ES-I3 (cell line): ENCODE measurements at regions not wholly inside any gene's neighbourhood (a gene's known extent, or its start where the extent isn't known, plus 50 kb on each side); places are given as distances from the start of the nearest gene placed in this dataset.

Experiments
- H3K36me3 ChIP-seq: 2 replicates; pipeline ENCODE4 v1.6.1; 2013; ENCODE audit warnings: mild to moderate bottlenecking, low read length, control low read depth, moderate library complexity; ENCODE audit not compliant: insufficient read depth
- H3K4me1 ChIP-seq: 2 replicates; pipeline ENCODE4 v1.6.1; 2013; ENCODE audit warnings: mild to moderate bottlenecking, control low read depth, low read length; ENCODE audit not compliant: insufficient read depth
- H3K9ac ChIP-seq: 2 replicates; pipeline ENCODE4 v1.6.1; 2013; ENCODE audit warnings: low read depth, mild to moderate bottlenecking, low read length, moderate library complexity
- H3K9me3 ChIP-seq: 2 replicates; pipeline ENCODE4 v1.6.1; 2013; ENCODE audit warnings: mild to moderate bottlenecking, low read length, moderate library complexity; ENCODE audit not compliant: control insufficient read depth, insufficient read depth

DNA sequence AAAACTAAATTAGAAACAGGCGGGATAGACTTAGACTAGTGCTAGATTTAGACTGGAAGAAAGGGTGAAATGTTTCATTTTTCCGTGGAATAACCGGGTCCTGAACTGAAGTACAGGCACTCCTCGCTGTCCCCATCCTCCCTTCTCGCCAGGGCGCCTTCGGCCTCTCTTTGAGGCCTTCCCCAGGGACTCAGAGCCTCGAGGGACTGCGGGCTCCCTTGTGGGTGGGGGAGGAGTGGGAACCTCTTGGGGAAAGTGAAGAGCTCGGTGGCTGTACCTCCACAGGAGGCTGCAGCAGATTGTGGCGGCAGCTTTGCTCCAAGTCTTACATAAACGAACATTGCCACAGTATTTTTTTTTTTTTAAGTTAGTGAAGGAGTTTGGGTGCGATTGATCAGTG, 1988.8 kb upstream of the FLRT2 start:
- Histone ChIP-seq H3K36me3 (no peaks in the 10 kb centered on the region), H3K4me1 (no peaks in the 10 kb centered on the region), H3K9me3 (no peaks in the 10 kb centered on the region), H3K9ac (no peak overlapping the region)

GRCh38 chr14:83548061-83548839, 1981.7 kb upstream of the FLRT2 start:
- no peaks in the 10 kb centered on the region for H3K4me1 ChIP-seq
- H3K9ac ChIP-seq = no peak overlapping the region
- H3K36me3 ChIP-seq = no peaks in the 10 kb centered on the region
- no peaks in the 10 kb centered on the region for H3K9me3 ChIP-seq

- H3K9ac ChIP-seq = no peak overlapping the region
- no peaks in the 10 kb centered on the region for H3K36me3 ChIP-seq
- no peaks in the 10 kb centered on the region for H3K4me1 ChIP-seq
- no peaks in the 10 kb centered on the region for H3K9me3 ChIP-seq
Measured at GRCh38 chr14:83556065-83556464, 1973.9 kb upstream of the FLRT2 start.

- Histone ChIP-seq H3K9ac (no peak overlapping the region), H3K9me3 (no peaks in the 10 kb centered on the region), H3K4me1 (no peaks in the 10 kb centered on the region), H3K36me3 (no peaks in the 10 kb centered on the region)
Measured at GRCh38 chr14:83556746-83557453, 1973.0 kb upstream of the FLRT2 start.

- no peak overlapping the region for H3K9ac ChIP-seq
- H3K36me3 ChIP-seq = no peaks in the 10 kb centered on the region
- H3K9me3 ChIP-seq = no peaks in the 10 kb centered on the region
- H3K4me1 ChIP-seq = no peaks in the 10 kb centered on the region
Measured at GRCh38 chr14:83558946-83559345, 1971.0 kb upstream of the FLRT2 start.

DNA sequence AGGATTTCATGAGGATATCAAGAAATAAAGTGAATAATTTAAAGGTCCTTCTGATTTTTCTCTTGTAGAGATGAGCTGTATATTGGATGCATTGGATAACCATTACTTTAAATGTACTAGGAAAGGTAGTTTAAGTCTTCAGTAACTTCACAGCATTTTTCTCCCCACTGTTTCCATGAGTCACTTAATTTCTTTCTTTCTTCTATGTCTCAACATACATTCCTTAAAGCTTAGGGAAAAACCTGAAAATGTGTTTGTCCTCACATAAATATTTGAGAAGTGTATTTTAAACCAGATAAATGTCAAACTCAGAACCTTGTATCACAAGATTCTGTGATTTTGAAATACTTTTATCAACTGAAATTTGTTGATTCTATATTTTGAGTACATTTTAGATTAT, 1970.2 kb upstream of the FLRT2 start:
- no peaks in the 10 kb centered on the region for H3K9me3 ChIP-seq
- no peaks in the 10 kb centered on the region for H3K4me1 ChIP-seq
- H3K9ac ChIP-seq = no peak overlapping the region
- H3K36me3 ChIP-seq = no peaks in the 10 kb centered on the region

- H3K9ac ChIP-seq = no peak overlapping the region
Measured at GRCh38 chr14:83561261-83561660, 1968.7 kb upstream of the FLRT2 start.

GRCh38 chr14:83566567-83566966, 1963.4 kb upstream of the FLRT2 start:
- no peaks in the 10 kb centered on the region for H3K9me3 ChIP-seq
- H3K36me3 ChIP-seq = no peaks in the 10 kb centered on the region
- no peaks in the 10 kb centered on the region for H3K4me1 ChIP-seq
- no peak overlapping the region for H3K9ac ChIP-seq

More at GRCh38 chr14:83561261-83561660, 1968.7 kb upstream of the FLRT2 start:
- Histone ChIP-seq H3K4me1 (no peaks in the 10 kb centered on the region), H3K9me3 (no peaks in the 10 kb centered on the region), H3K36me3 (no peaks in the 10 kb centered on the region)

DNA sequence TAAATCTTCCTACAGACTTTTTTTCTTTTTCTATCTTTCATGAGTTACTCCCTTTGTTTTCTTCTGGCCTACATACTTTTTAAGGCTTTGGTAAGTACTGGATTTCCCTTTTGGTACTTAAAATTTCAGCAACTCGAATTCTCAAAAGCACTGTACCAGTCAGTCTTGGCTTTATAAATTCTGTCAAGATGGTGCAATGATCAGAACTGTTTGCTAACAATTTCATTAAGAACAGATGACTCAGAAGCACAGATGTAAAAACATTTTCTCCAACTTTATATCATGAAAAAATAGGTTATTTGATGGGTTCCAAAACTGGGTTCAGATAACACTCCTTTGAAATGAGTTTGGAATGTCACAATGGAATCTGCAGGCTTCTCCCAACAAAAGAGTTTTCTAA, 1961.8 kb upstream of the FLRT2 start:
- no peaks in the 10 kb centered on the region for H3K36me3 ChIP-seq
- H3K4me1 ChIP-seq = no peaks in the 10 kb centered on the region
- no peaks in the 10 kb centered on the region for H3K9me3 ChIP-seq
- no peak overlapping the region for H3K9ac ChIP-seq

- no peaks in the 10 kb centered on the region for H3K36me3 ChIP-seq
Measured at GRCh38 chr14:83575301-83575700, 1954.6 kb upstream of the FLRT2 start.

DNA sequence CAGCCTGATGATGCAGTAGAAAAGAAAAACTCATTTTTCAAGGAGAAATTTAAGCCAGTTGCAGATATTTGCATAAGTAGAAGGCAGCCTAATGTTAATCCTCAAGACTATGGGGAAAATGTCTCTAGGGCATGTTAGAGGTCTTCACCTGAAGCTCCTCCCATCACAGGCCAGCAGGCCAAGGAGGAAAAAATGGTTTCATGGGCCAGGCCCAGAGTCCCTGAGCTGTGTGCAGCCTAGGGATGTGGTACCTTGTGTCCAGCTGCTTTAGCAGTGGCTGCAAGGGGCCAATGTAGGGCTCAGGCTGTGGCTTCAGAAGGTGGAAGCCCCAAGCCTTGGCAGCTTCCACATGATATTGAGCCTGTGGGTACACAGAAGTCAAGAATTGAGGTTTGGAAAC, 1946.7 kb upstream of the FLRT2 start:
- no peaks in the 10 kb centered on the region for H3K36me3 ChIP-seq
- H3K9me3 ChIP-seq = no peaks in the 10 kb centered on the region
- H3K4me1 ChIP-seq = no peaks in the 10 kb centered on the region
- H3K9ac ChIP-seq = no peak overlapping the region

More at GRCh38 chr14:83575301-83575700, 1954.6 kb upstream of the FLRT2 start:
- Histone ChIP-seq H3K9me3 (no peaks in the 10 kb centered on the region), H3K4me1 (no peaks in the 10 kb centered on the region), H3K9ac (no peak overlapping the region)

- Histone ChIP-seq H3K4me1 (no peaks in the 10 kb centered on the region), H3K36me3 (no peaks in the 10 kb centered on the region), H3K9ac (no peak overlapping the region), H3K9me3 (peaks cover 4% of the 10 kb centered on the region)
Measured at GRCh38 chr14:83594874-83595273, 1935.1 kb upstream of the FLRT2 start.

GRCh38 chr14:83607682-83608081, 1922.3 kb upstream of the FLRT2 start:
- peaks cover 3% of the 10 kb centered on the region; the same call in 1 of the 2 replicates for H3K36me3 ChIP-seq
- no peaks in the 10 kb centered on the region for H3K4me1 ChIP-seq
- H3K9ac ChIP-seq = no peak overlapping the region
- H3K9me3 ChIP-seq = no peaks in the 10 kb centered on the region

GRCh38 chr14:83611491-83611890, 1918.5 kb upstream of the FLRT2 start:
- Histone ChIP-seq H3K4me1 (no peaks in the 10 kb centered on the region), H3K9ac (no peak overlapping the region), H3K36me3 (peaks cover 3% of the 10 kb centered on the region; the same call in 1 of the 2 replicates), H3K9me3 (no peaks in the 10 kb centered on the region)

DNA sequence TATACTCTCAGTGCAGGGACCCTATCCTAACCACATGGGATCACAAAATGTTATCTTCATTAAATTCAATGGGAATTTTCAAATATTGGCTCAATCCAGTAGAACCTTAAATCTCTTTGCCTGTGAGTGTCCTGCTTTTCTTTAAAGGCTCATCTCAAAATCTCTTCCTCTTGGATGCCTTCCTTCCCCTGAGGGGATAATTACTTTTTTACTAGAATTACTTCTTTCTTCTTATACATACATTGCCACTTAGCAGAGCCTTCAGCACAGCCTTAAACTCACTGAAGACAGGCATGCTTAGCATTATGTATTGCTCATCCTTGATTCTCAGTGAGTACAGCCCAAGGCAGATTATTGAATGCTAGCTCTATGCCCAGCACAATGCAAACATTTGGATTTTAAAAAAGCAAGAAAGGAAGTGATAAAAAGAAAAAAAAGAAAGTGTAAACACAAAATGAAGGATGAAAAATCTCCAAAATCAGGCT, 1918.0 kb upstream of the FLRT2 start:
- H3K9me3 ChIP-seq = no peaks in the 10 kb centered on the region
- no peaks in the 10 kb centered on the region for H3K4me1 ChIP-seq
- H3K9ac ChIP-seq = no peak overlapping the region
- peaks cover 3% of the 10 kb centered on the region; the same call in 1 of the 2 replicates for H3K36me3 ChIP-seq
